ENCODE measurements at regions not wholly inside any gene's neighbourhood (a gene's known extent, or its start where the extent isn't known, plus 50 kb on each side); places are given as distances from the start of the nearest gene placed in this dataset.

DNA sequence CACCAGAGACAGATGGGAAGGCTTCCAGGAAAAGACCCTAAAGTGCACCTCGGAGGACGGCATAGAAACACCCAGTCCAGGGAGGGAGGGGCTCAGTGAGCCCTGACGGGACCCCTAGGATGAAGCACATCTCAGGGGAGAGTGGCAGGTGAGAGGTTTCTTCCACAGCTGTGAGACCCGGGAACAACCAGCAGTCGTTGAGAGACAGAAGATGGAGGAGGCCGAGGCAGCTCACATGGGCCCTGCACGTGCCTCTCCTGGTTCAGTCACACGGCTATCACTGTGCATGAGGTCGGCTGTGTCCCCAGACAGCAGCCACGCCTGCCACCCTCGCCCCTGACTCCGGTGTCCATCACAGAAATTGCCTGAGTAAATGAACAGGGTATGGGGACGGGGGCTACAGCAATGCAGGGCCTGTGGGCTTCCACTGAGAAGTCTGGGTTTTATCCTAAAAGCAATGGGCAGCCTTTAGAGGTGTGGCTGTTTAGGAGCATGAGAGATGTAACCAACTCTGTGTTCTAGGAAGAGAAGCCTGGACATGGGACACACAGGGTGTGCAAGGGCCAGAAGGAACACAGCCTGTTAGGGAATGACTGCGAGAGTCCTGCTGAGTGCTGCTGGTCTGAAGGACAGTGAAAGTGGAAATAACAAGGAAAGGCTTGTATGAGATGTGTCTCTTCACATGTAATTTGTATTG is 102.0 kb downstream of the TMEM18 start:
- DNase-seq = no peak

DNA sequence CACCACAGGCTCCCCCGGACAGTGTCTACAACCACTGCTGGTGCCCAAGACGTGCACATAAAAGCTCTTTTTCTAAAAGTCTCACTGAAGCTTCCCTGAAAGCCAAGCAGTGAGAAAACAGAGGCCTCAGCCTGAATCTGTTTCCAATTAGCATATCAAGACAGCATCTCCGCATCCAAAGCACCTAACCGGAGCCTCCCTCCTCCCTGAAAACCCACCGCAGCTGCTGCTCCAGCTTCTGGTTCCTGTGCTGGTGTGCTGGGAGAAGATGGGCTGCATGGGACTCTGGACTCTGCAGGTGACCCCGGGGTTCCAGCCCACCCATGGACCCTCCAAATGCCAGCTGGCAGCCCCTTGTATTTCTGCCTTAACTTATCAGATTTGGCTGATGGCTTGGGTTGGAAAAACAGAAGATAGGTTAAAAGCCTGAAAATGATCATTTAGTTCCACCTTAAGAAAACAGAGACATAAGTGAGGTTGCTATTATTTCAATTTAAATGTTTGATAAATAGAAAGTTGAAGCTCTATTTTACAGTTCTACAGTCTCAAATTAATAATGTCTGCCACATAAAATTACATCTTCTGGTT is 103.3 kb downstream of the TMEM18 start:
- no peak for DNase-seq

DNA sequence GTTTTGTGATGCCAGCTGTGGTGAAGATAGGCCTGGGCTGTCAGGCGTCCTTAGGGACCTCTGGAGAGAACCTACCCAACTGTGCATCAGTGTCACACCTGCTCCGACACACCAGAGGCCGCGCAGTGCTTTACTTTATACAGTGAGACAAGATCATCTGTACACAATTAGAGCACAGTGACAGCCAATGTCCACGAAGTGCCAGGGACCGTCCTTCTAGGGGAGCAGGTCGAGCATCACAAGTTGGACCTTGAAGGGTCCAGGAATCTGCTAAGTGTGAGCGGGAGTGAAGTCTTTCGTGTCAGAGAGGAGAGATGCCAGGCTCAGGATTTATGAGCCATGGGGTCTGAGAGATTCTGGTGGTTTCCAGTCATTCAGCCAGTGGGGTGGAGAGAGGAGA is 104.2 kb downstream of the TMEM18 start:
- no peak for DNase-seq

DNA sequence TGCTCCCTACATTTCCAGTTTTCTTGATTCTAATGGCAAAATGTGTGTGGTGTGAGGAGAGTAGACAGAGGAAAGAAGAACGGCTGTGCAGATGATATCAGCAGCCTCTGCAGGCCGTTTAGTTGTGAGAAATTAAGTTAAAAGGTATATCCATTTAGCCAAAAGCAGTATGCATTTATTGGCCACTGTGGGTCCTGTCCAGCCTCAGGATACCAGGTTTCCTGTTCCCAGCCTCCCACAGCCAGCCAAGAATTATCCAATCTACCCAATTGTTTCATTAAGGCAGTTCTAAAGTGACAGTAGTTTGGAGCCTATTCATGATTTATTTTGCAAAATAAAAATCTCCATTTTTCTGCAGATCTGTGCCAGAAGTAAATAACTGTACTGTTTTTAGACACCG is 107.5 kb downstream of the TMEM18 start:
- DNase-seq = no peak

DNA sequence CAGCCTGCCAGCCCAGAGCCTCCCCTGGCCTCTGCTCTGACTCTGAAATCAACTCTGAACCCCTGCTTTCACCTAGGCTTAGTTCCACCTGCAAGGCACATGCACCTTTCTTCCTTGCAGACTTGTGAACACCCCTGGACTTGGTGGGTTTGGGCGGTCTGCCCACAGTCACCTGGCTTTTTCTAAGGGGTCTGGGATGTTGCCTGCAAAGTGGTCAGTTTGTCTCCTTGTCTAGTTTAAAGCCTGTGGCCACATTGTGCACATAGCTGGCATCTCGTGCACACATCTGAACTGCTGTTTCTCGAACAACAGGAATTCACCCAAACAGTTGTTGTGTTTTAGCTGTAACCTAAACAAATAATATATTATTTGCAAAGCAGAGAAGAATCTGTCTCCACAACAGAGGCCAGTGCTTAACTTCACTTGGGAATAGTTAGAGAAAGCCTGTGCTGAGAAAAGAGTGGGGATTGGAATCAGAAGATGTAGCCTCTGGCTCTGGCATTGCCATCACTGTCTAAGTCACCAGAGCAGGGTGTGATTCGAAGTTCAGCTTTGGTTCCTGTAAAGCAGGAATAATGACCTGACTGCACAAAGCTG is 108.5 kb downstream of the TMEM18 start:
- no peak for DNase-seq

DNA sequence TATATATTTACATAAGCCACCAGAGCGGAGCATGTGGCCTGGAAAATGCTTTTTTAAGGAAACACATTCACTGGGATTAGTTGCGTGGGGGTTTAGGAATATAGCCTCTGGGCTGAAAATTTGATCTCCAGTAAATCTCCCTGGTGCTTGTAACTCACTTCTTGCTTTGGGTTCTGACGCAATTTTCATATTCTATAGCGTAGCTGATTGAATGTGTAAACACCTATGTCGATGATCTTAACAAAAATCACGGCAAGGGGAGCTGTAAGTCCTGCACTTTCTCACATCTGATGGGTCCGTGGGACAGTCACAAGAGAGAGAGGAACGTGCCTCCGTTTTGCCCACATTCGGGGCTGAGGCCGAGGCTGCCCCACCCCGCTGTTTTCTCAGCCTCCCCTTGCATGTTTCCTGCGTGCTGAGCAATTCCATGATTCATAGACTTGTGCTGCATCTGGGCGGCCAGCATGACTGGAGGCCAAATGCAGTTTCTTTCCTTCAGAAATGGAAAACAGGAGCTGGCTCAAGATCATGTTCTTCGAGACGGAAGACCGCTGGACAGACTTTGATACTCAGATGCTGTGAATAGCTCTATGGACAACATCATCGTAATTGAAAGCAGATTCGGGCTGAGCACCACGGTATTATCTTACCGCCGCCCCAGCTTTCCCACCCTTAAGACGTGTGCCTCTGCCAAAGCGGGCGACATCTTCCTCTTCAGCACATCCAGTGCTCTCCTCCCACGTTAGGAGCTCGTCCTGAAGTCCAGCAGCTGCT is 109.2 kb downstream of the TMEM18 start:
- DNase-seq = no peak

DNA sequence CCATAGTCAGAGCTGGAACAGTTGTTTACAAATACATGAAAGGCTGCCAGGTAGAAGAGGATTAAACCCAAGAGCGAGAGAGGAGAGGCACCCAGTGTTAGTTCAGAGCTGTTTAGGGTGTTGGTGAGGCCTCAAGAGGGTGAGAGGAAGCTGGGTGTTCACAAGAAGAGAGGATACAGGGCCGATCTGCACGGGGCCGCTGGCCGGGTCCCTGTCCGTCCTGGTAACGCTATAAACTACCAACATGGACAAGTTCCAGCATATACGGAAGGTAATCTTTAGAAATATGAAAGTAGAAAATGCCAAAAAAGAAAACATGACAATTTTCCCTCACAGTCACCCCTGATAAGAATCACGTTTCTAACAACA is 109.7 kb downstream of the TMEM18 start:
- DNase-seq = no peak

DNA sequence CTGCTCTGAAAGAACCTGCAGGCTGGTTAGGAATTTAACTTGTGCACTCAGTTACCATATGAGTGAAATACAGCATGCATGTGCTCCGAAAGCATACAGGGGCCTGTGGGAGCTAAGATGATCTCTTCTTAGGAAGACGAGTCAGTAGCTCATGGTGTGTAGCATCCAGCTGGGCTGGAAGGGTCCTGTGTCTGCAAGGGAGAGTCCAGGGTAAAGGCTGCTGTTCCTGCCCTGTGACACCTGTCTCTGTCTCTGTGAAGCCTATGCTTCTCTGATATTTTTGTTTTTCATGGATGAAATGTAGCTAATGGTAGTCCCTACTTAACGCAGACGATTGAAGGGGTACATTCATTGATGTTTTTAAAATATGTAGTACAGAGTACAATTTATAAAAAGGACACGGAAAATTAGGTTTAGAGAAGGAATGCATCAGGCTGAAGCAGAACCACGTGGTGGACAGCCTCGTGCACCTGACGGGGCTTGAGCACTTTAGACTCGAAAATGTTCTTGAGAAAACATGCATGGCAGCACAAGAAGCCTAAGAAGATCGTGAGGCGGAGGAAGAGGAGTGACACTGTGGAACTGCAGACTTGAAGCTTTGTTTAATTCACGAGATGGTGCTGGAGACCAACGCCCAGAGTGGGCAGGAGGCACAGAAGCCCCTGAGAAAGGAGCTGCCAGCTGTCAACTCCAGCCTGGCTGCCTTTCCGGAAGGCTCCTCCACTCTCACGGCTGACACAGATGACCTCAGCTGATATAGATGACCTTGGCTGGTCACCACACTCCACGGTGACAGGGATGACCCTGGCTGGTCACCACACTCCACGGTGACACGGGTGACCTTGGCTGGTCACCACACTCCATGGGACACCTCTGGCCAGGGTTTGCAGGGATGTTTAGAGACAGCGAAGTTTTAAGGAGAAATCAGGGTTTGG is 110.6 kb downstream of the TMEM18 start:
- no peak for DNase-seq

DNA sequence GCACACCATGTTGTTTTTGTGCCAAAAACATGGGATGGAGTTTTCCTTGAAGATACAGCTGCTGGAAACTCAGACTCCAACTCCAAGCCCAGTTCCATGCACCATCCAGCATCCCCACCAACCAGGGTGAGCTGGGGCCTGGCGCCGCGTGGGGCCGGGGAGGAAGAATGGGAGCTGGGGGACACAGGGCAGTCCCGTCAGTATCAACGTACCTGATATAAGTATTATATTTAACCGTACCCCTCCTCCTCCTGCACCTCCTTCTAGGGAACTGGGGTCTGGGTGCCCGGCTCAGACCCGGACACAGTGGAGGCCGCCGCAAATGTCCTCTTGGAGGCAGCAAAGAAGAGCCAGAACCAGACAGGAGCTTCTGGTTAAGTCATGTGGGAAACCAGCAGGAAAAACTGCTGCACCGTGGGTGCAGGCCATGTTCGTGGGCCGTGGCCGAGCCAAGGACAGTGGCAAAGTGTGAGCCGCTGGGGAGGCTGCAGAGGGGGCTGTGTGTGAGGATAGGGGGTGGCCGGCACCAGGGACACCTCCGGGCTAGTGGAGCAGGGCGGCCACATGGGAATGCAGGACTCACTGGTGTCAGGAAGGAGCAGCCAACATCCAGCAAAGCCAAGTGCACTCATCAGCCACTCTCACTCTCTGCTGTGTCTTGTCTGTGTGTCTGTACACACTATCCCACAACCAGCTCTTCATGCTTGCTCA is 112.6 kb downstream of the TMEM18 start:
- DNase-seq = no peak

DNA sequence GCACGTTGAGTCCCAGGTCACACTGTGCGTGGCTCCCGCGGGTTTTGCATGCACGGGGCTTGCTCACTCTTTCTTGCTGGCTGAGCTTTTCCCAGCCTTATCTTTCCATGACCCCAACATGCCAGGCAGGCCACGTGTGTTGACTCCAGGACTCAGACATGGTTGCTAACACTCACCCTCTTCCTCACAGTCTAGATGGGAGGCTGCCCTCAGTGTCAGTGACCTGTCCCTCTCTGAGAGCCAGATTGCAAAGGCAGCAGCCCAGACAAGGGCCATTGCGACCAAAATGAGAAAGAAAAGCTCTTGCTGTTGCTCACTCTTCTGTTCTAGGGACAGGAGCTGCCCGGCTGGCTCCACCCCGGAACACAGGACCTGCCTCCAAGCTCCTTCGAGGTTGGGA is 113.7 kb downstream of the TMEM18 start:
- no peak for DNase-seq

DNA sequence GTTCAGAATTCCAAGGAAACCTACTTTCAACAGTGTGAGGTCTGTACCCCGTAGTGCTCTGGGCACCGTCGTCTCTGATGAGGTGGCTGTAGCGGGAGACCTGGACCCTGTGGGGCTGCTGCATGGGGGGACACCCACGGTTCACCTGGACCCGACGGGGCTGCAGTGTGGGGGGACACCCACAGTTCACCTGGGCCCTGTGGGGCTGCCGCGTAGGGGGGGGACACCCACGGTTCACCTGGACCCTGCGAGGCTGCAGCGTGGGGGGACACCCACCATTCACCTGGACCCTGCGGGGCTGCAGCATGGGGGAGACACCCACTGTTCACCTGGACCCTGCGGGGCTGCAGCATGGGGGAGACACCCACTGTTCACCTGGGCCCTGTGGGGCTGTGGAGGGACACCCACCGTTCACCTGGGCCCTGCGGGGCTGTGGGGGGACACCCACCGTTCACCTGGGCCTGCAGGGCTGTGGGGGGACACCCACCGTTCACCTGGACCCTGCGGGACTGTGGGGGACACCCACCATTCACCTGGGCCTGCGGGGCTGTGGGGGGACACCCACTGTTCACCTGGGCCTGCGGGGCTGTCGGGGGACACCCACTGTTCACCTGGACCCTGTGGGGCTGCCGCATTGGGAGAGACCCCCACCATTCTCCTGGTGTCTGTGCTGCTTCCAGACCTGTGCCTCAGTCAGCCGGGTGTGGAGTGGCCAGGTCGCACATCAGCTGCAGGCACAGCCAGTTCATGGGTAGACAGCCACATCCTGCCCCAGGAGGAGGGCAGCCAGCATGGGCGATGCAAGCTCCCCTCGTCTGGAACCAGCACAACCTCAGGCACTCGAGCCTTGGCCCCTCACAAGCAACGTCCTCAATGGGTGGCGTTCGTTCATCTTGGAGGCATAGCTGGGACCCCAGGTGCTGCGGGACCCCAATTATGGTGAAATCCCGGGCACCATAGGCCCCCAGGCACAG is 114.5 kb downstream of the TMEM18 start:
- DNase-seq = no peak

DNA sequence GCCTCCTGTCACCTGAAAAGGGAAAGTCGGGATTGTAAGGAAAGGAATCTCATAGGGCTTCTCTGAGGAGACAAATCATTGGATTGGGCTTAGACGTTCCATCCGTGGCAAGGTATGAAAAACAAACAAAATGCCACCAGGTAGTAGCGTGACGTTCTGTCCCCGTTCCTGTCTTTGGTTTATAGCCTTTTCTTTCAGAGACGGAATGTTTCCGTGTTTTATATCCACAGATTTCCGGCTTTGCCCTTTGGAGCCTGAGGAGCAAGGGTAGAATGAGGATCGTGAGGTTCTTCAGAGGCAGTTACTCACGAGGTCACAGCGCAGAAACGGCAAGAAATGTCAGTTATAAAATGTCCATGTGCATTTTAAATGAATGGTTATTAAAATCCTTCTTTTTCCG is 118.3 kb downstream of the TMEM18 start:
- no peak for DNase-seq

DNA sequence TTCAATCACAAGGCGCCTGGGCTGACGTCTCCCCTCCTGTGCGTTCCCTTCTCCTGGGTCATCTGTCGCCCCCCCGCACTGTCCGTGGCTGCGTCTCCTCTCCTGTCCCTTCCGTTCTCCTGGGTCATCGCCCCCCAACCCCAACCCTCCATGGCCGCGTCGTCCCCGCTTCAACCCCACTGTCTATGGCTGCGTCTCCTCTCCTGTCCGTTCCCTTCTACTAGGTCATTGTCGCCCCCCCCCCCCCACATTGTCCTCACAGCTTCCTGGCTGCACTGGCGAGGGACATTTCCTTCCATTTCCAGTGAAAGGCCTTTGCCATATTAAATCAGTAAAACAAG is 118.9 kb downstream of the TMEM18 start:
- DNase-seq = no peak

DNA sequence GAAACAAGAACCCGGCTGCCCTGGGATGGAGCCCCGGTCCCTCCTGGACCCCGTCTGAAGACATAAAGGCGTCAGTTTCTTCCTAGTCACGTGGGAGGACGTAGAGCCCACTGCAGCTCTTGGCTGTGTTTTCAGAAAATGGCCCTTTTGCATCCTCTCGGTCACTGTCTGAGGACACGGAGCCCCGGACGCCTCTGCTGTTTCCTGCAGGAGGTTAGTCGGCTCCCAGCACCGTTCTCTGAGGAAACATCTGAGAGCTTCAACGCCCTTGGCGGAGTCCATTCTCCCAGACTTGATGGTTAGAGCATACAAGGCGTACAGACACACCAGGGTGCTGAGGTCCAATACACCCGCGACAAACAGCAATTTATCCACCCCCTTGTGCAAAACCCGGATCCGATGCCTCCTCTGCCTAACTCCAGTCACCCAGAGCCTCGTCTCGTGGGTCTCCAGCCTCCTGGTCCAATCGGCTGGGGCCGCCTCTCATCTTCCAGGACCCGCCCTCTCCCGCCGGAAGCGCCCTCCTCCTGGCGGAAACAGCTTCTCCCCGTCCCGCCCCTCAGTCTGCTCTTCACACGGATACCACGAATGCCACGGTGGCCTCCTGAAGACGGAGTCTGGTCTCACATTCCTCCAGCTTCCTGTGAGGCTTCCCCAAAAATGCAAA is 119.4 kb downstream of the TMEM18 start:
- DNase-seq = no peak

DNA sequence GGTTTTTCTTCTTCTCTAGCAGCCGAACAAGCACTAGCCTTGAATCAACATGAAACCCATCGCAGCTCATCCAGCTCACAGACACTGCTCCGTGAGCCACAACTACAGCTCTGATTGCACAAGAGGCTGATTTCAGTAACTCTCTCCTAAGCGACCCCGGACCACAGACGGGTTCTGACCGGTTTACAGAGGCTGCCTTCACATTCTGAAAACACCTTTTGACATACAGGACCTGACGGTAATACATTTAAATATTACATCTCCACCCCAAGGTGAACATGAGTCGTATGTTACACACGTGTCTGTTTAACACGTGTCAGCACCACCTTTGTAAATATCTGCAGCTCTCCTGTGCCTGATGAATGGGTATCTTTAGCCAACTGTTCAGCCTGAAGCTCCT is 120.7 kb downstream of the TMEM18 start:
- DNase-seq = no peak

DNA sequence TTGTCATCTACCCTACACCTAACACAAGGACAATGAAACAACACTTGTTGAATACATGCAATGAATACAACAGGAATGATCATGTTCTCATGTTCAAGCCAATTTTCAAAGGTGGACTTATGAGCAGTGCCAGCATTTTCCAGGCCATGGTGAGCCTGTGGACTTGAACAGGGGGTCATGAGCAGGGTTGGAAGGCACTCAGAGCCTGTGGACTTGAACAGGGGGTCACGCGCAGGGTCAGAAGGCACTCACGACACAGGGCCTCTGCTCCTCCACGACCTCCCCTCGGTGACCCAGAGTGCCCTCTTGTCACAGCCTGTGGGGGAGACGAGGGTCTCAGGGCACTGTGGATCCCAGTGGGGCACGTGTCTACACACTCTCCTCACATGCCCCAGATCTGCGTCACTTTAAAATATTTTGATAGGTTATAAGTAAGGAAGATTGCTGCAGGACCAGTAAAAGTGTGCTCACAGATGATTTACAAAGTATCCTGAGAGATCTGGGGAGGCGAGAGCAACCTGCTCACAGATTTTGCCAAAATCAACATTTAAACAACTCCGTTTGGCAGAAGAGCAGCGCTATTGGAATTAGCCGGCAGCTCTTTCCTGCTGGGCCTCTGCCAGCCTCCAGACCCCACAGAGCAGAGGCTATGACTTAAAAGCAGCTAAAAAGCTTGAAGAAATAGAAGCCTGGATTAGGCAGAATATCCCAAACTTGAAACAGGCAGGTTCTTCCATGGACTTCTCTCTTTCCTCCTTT is 121.9 kb downstream of the TMEM18 start:
- DNase-seq = no peak

DNA sequence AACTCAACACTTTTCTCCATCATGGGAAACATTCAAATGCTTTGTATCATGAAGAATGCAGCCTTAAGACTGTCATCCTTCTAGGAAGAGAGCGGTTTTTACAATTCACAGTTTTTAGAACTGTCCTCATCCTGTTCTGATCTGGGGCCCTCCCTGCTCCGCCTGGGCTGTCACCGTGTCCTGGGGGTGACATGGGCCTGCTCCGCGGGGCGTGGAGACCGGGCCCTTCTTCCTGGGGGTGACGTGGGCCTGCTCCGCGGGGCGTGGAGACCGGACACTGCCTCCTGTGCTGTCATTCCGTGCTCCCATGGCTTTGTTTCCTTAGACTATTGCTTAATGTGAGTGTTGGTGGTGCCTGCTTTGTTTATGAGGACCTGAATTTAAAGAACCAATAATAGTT is 122.8 kb downstream of the TMEM18 start:
- DNase-seq = no peak

DNA sequence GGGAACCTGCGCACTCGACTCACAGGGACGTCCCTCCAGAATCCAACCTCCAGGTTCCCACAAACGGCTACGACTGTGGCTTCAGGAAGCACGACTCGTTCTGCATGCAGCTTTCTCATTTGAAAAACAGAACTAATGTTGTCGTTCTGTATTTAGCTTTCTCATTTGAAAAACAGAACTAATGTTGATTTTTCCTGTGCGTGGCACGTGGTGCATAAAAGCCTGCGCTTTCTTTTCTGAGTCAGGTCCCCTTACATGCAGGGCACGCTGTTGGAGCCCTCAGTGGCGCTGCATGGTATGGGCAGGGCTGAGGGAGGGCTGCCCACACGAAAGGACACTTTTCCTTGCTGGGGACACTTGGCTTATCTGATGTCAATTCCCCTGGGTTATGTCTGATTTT is 124.3 kb downstream of the TMEM18 start:
- DNase-seq = no peak

DNA sequence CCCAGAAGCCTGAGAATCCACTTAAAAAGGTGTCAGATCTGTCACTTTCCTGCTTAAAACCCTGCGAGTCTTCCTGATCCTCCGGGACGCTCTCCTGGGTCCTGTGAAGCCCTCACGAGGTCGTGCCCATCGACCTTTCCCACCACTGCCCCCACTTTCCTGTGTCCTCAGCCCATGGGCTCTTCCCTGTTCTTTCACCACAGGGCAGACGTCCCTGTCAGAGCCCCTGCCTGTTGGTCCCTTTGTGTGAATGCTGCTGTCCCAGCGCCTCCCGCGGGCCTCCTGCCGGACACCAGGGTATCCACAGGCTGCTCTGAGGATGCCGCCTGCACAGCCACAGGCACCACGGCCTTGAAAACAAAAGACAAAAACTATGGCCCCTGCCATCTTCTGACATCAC is 125.6 kb downstream of the TMEM18 start:
- DNase-seq = no peak

Measured in occipital lobe (tissue), 1 donor.